GM20000 (cell line): ENCODE measurements at regions not wholly inside any gene's neighbourhood (a gene's known extent, or its start where the extent isn't known, plus 50 kb on each side); places are given as distances from the start of the nearest gene placed in this dataset.

Experiments used
- DNase-seq: peaks from one replicate; pipeline ENCODE4 v3.0.0; 2012; ENCODE audit warnings: low spot score
- CTCF ChIP-seq: IDR thresholded peaks from 2 replicates; pipeline ENCODE4 v1.5.1; 2012; ENCODE audit warnings: mild to moderate bottlenecking, control low read depth; ENCODE audit errors: extremely low read depth, missing control alignments

- TF ChIP-seq CTCF = no peak
- DNase-seq = no peak
Measured at GRCh38 chr1:168792592-168793125, 63.7 kb upstream of the DPT start.

GRCh38 chr1:168794057-168794456, 65.1 kb upstream of the DPT start:
- DNase-seq = no peak
- TF ChIP-seq CTCF = no peak

GRCh38 chr1:168795681-168796080, 66.7 kb upstream of the DPT start:
- DNase-seq = no peak
- no peak for TF ChIP-seq CTCF

GRCh38 chr1:168799927-168800605, 71.1 kb upstream of the DPT start:
- DNase-seq = no peak
- no peak for TF ChIP-seq CTCF

- TF ChIP-seq CTCF = no peak
- no peak for DNase-seq
Measured at GRCh38 chr1:168801032-168801745, 72.2 kb upstream of the DPT start.

GRCh38 chr1:168803806-168804510, 75.0 kb upstream of the DPT start:
- DNase-seq = no peak
- no peak for TF ChIP-seq CTCF

GRCh38 chr1:168806952-168807351, 77.9 kb upstream of the DPT start:
- TF ChIP-seq CTCF = no peak
- DNase-seq = no peak
